NCI-H1417 treated with DMSO at 0.1 percent for 48 hours (cell line): ENCODE measurements at regions not wholly inside any gene's neighbourhood (a gene's known extent, or its start where the extent isn't known, plus 50 kb on each side); places are given as distances from the start of the nearest gene placed in this dataset.

ENCODE experiments used
- DNase-seq: peaks from one replicate; lab custom pipeline; 2025; lab: John Stamatoyannopoulos, UW

DNA sequence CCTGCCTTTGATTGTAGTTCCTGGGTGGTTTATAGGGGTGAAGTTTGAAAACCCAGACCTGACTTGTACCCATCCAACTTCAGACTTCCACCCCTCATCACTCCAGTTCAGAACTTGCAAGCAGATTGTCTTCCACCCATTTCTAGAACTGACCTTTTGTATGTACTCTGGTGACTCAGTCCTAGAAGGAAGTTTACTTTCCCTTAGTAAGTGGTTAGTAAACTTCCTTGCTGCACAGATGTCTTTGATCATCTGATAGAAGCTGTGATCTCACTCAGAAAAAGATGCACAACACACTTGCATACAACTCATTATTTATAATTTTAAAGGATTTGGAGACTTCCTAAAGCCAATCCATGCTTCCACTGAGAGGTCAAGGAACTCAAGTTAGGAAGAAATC, 368.0 kb downstream of the MFSD1 start:
- no peak for DNase-seq

DNA sequence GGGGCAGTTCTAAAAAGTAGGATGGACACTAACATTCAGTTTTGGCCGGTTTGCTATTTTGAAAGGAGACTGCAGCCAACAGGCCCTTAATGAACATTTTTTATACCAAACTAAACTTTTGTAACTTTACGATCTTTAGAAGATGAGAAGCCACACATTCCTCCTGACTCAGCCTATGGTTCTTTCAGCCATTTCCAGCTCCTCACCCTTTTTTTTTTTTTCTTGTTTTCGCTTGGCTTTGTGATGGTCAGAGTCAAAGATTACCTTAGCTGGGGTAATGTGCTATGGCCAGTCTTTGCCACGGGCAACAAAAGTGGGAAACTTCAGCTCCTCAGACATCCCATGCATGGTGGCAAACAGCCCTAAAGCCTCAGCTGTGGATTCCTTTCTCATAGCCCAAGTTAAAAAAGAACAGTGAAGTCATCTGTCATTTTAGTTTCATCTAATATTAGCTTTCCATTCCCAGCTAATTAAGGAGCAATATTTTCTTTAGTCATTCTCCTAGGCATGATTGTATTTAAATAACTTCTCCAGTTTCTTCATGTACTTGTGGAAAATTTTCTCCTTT, 368.7 kb downstream of the MFSD1 start:
- DNase-seq: no peak

DNA sequence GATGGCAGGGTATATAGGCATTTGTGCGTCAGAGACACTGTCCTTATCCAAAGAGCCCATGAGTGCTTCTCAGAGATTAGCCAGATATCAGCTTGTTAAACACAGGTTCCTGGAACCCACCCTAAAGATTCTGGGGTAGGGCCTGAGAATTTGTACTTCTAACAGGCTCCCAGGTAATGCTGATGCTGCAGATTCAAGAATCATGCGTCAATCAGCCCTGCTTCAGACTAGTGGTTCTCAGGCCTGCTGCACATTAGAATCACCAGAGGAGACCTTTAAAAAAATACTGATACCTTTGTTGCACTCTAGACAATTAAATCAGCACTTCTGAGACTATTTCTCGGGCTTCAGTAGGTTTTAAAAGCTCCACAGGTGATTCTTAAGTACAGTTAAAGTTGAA, 369.5 kb downstream of the MFSD1 start:
- DNase-seq: no peak

DNA sequence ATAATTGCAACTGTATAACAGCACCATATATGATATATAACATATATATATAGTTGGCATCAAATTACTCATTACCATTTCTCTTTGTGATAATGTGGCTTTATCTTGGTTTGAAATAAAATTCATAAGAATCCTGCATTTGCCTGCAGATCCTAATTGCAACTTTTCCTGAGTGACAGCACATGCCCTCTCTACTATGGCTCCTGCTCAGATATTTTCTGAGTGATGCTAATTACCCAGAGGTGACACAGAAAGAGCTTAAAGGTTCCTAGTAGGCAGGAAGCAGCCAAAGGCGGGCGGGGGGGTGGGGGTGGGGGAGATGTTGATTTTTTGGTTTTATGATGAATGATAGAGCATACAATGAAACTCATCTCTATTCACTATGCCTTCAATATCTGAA, 370.6 kb downstream of the MFSD1 start:
- no peak for DNase-seq

DNA sequence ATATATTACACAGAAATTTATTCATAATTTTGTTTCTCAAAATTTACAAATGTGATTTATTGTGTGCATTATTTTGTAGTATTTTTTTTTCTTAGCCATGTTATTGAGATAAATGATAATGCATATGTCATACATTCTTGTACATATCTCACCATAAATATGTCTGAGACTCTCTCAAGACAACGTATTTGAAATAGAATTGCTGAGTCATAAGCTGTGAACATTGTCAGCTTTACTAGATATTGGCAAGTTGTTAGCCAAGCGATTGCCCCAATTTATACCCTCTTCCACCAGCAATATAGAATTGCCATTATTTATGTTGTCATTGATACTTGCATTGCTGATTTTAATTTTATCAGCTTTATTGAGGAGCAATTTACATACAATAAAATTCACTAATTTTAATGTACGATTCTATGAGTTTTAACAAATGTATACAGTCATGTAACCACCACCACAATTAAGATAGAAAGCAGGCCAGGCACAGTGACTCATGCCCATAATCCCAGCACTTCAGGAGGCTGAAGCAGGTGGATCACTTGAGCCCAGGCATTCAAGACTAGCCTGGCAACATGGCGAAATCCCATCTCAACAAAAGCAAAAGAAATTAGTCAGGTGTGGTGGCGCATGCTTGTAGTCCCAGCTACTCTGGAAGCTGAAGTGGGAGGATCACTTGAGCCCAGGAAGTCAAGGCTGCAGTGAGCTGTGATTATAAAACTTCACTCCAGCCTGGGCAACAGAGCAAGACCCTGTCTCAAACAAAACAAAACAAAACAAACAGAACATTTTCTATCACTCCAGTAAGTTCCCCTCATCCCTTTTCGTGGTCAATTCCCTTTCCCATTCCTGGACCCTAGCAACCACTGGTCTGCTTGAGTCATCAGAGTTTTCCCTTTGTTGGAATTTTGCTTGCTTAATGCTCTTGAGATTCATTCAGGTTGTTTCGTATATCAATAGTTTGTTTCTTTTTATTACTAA, 373.1 kb downstream of the MFSD1 start:
- no peak for DNase-seq

DNA sequence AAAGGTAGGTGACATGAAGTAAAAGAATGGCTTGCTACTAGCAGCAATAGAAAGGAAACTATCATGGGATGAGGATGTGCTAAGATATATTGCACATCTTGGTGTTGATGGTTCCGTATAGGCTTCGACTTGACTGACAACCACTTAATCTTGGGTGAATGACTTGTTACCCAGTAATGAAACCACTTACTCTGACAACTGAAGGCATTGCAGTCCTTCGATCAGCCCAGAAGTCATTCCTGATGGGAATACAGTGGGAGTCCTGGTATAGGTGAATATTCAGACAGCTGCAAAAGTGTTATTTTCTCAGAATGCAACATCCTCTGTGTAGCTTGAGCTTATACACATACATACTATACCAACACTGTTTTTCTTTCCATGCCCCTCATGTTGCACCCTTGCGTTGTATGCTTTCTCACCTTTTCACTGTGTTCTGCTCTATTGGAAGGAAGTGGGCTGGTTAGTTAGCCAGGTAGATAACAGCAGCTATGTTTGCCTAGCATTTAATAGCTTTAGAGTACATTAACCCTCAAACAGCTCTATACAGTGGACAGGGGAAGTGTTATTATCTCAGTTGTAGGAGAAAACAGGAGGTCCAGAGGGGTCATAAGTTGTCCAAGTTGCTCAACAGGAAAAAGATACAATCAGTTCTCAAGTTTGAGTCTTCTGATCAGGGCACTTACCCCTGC, 376.5 kb downstream of the MFSD1 start:
- DNase-seq: no peak

DNA sequence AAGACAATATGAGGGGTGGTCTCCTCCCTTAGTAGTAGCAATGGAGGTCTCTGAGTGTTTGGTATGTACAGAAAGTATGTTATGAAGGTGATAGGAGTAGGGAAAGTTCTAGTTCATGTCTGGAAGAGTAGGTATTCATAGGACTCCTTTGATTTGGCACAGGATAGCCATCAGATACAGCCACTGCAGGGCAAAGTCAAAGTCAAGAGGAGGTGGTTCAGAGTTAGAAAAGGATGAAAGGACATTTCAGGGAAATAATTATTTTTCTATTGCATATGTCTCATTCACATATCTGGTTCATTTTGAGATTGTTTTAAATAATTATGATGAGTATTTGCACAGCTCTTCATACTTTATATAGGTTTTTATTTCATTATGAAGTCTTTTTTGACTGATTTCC, 381.1 kb downstream of the MFSD1 start:
- no peak for DNase-seq

DNA sequence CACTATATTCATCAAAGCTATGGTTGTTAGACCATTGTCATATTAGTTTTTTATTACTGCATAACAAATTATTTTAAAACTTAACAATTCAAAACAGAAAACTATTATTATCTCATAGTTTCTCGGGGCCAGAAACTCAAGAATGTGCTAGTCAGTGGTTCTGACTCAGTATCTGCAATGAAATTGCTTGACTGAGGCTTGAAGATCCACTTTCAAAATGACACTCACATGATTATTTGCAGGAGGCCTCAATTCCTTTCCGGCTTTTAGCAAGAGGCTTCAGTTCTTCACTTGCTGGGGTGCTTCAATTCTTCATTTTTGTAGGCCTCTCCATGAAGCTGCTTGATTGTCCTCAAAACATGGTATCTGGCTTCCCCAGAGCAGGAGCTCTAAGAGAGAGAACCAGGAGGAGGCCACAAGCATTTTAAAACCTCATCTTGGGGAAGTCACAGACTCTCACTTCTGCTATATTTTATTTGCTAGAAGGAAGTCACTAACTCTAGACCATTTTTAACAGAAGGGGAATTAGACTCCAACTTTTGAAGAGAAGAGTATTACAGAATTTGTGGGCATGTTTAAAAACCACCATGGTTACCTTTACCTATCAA, 383.7 kb downstream of the MFSD1 start:
- DNase-seq: no peak

DNA sequence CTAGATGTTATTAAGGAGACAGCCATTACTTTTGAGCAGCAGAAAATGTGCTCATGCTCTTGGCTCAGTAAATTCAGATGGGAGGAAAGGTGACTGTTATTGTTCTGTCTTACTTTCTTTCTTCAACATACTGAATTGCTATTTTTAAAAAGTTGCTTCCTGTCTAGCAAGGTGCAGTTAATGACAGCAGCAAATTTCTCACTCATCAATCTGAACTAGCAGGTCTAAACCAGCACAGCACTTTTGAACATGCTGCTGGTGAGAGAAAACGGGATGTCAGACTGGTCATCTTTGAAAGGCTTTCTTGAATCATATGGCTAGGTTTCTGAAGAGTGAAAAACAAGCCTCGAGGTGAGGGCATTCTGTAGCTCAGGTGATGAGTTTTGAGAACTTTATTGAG, 384.7 kb downstream of the MFSD1 start:
- no peak for DNase-seq

DNA sequence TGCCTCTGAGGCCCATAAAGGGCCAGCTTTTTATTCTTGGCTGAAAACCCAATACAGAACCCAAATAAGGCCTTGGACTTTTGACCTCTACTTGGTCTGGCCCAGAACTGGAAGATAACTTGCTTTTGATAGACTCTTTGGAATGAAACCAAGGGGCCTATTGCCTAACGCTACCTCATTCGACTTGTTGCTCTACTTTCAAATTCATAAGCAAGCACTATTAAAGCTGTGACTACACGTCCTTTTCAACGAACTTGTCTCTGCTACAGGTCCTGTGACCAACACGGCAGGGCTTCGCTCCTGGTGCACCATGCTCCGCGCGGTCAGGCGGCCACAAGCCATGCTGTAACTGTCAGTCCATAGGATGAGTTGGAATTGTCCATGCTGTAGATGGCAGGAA, 385.4 kb downstream of the MFSD1 start:
- no peak for DNase-seq

DNA sequence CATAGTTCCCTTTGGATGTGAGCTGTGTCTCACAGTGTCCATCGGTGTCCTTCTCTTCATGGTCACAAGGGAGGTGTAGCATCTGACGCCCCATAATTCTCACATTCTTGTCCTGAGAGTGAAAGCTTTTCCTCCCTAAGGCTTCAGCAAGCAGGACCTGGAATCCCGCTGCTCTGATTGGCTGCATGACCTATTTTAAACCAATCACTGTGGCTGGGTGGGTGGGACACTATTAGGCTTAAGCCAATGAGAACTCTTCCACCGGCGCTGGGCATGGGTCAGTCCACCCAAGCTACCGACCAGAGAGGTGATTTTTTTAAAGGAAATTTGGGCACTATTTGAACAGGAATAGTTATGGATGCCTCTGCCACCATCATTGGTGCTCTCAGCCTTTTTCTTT, 385.9 kb downstream of the MFSD1 start:
- no peak for DNase-seq

DNA sequence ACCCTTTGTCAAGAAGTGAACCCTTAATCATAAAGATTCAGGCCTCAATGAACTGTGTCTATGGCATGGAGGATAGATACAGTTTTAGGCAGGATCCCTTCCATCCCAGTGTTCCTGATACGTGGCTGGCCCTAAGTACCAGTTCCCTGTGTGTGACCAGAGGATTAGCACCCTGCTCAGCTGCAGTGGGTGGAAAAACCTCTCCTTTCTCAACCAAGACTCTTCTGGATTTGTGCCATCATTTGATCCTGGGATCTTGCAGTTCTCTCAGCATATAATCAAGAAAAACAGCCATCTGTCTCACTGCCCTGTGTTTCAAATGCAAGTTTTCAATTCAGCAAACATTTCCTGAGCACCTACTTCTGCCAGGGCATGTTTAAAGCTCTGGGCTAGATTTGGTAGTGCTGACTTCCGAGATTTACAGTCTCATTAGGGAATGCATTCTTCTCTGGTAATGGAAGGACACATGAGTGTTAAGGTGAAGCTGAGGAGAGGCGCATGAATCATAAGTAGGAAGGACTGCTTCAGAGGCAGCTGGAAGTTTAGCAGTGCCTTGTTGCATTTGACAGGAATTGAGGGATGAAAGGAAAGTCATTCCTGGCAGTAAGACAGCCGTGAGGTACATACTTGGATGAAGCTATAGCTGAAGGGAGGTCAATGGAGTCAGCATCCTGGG, 388.3 kb downstream of the MFSD1 start:
- no peak for DNase-seq

DNA sequence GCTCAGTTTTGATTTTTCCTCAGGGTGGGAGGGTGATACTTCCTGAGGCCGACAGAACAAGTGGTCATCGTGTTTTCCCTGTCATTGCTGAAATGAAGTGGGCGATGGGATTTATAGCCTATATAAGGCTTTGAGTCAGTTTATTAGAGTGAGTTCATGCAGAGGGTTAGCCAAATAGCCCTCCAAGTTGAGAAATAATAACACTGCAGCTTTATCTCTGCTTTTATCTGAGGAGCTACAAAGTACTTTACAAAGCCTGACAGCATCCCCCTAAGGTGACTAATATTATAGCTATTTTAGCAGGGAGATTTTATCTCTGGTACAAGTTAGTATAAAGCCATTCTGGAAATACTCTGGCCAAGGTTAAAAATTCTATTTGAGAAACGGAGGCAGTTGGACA, 389.6 kb downstream of the MFSD1 start:
- DNase-seq: no peak

DNA sequence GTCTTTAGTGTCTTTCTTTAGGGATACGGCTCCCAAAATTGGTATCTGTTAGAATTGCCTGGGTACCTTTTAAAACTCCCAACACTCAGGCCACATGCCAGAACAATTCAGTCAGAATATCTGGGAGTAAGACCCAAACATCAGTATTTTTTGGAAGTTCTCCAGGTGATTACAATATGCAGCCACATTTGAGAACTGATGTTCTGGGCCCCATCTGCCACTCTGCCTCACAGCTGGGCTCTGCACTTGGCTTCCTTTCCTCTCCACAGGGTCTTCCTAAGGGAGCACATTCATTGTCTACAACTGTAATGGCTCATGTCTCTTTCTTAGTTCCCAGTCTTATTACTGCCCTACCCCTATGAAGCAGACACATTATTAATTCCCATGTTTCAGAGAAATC, 394.5 kb downstream of the MFSD1 start:
- DNase-seq: no peak

DNA sequence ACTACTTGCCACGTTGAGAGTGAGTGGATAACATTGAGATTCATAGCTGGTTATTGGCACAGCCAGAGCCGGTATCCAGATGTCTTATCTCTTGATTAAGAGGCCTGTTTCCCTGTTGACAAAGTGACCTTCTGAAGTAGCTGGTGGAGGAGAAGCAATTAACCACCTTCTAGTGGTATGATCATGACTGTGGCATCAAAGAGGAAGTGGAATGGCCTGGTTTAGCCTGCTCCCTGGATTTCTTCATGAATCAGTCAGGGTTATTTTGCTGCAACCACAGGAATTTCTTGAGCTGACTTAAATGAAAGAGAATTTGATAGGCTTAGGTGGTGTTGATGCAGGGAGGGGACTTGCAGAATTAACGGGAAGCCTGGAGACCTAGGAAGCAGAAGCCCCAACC, 398.3 kb downstream of the MFSD1 start:
- no peak for DNase-seq

DNA sequence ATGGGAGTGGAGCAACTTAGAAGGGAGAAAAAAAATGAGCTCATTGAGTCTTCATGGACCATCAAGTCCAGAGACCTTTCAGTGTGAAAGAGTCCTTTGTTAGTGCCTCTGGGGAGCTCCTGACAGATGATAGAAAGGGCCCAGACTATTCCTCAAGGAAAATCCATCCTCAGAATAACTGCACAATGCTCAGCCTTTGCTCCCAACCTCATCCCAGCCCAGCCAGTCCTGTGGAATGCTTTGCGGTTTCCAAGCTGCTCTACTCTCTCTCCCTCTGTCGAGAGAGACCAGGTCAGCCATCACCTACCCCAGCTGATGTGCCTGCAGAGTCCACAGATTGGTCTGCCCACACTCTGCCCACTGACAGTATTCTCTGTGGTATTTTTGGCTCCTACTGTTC, 406.2 kb downstream of the MFSD1 start:
- no peak for DNase-seq

DNA sequence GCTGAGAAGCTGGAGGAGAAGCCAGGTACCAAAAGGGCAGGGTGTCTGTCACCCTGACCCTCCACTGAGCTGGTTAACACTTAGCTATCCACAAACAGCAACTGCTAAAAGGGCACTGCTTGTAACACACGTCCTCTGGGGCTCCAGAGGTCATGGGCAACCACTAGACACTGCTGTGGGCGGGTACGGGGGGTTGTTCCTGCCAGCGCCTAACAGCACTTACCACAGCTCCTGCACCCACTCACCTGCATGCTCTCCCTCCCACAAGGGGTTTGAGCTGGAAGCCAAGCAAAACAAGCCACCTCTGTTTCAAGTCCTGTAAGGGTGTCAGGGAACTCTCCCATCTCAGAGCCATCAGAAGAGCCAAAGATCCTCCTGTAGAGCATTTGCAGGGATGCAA, 407.6 kb downstream of the MFSD1 start:
- no peak for DNase-seq

DNA sequence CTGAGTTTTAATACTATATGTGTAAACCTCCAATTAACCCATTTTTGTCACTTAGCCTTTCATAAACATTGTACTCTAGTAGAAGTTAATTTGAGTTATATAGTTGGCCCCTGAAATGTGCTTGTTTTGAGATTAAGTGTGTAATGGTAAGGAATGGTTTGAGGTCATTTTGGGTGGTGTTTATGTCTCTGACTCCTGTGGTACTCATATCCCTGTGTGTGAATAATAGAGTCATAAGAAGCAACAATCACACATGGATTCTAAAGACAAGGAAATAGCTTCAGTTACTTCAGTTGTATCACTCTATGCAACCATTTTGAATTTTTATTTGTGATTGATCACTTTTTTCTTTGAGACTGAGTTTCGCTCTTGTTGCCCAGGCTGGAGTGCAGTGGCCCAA, 408.5 kb downstream of the MFSD1 start:
- DNase-seq: no peak

DNA sequence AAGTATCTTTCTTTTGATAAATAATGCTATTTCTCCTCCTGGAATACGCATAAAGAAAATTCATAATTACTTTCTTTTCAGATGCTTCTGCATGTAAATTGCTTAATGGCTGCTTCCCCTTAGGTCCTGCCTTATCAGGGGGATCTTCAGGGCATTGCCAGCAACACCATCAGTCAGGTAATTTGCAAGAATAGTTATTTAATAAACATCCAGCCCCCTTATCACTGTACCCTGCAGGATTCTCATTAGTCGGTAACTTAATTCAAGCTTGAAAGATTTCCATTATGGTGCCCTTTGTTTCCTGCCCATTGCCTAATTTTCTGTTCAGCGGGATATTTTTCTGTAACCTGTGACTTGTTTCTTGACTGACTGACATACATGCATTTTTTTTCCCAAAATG, 414.5 kb downstream of the MFSD1 start:
- no peak for DNase-seq

DNA sequence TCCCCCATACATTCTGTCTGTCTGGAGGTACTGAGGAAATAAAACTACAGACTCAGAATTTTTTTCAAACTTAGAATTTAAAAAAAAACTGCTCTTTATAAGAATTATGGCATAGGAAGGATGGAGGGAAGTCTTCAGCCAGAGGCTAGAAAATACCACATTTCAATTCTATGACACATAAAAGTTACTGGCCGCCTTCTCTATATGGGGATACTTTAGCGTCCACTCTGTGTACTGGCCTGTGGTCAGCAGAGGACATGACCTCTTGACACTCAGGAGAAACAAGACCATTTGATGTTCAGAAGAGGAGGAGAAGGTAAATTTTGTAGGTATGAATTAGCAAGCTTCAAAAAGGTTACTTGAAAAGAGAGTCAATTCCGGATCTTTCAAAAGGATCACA, 417.4 kb downstream of the MFSD1 start:
- no peak for DNase-seq

DNA sequence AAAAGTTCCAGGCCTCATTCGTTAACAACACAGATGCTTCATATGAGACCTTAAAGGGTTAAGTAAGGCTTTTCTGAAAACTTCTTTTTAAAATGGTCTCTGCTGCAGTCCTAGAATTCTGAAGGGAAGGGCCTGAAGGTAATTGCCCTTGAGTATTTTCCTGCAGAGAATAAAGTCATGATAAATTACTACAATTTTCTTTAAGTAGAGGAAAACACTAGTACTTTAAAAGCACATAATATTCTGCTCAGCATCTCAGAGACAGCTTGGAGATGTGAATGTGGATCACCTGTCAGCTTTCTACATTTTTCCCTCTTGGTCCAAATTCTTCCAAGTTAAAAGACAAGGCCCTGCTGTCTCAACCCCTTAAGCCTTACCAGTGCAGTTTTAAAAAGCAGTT, 419.5 kb downstream of the MFSD1 start:
- no peak for DNase-seq

DNA sequence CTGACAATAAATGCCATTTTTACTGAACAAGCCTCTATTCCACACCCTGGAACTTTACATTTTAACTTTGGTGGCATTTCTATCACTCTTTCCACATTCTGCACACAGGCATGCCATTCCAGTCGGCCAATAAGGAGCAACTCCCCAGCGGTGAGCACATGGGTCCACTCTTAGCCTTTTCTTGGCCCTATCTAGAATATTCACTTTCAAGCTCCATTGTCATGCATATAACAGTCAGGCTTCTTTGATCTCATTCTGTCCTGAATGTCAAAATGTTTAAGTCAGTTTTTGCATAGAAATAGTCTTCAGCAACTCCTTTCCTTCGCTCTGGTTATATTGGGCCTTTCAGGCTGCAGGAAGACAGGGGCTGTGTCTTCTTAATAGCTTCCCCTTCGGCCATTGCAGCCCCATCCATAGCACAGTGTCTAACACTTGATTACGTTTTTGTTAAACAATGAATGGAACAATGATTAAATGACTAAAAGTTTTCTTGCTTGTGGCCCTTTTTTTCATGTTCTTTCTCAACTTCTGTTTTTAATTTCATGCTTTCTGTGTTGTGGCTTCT, 427.3 kb downstream of the MFSD1 start:
- DNase-seq: no peak
